ENCODE measurements at regions not wholly inside any gene's neighbourhood (a gene's known extent, or its start where the extent isn't known, plus 50 kb on each side); places are given as distances from the start of the nearest gene placed in this dataset.

- TF ChIP-seq, protein P1, sequence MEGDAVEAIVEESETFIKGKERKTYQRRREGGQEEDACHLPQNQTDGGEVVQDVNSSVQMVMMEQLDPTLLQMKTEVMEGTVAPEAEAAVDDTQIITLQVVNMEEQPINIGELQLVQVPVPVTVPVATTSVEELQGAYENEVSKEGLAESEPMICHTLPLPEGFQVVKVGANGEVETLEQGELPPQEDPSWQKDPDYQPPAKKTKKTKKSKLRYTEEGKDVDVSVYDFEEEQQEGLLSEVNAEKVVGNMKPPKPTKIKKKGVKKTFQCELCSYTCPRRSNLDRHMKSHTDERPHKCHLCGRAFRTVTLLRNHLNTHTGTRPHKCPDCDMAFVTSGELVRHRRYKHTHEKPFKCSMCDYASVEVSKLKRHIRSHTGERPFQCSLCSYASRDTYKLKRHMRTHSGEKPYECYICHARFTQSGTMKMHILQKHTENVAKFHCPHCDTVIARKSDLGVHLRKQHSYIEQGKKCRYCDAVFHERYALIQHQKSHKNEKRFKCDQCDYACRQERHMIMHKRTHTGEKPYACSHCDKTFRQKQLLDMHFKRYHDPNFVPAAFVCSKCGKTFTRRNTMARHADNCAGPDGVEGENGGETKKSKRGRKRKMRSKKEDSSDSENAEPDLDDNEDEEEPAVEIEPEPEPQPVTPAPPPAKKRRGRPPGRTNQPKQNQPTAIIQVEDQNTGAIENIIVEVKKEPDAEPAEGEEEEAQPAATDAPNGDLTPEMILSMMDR (IDR thresholded peaks at IDR 0.05 in 8 of 11, conservative IDR thresholded peaks at IDR 0.05 in 3 of 11) = peak; percentile 55 to 98 (median 95)
- no peak for TF ChIP-seq POLR2A (IDR thresholded peaks at IDR 0.05)
Observed at GRCh38 chr2:6773007-6773693, 92.6 kb downstream of the CMPK2 start.

Data from spleen (tissue), 7 donors.